SK-N-SH (cell line): ENCODE measurements at regions not wholly inside any gene's neighbourhood (a gene's known extent, or its start where the extent isn't known, plus 50 kb on each side); places are given as distances from the start of the nearest gene placed in this dataset.
"Not testable (repeated sequence)": the region's sequence is repeated elsewhere in the genome, so short reads cannot be mapped to it uniquely, and the experiment has no call there.

Experiments
- CTCF ChIA-PET: fragments of 300-600, 350-600 bp; formaldehyde crosslinking; extraction: SDS; loops from one replicate; lab custom pipeline; 2021; lab: Yijun Ruan, JAX
- POLR2A ChIA-PET: fragments of 350-600 bp; sonication (Branson Sonifier 250); formaldehyde crosslinking; extraction: SDS; loops from one replicate; lab custom pipeline; 2020; ENCODE audit warnings: antibody characterized with exemption, inconsistent platforms; lab: Yijun Ruan, JAX
- DNase-seq: peaks from one replicate; pipeline ENCODE4 v3.0.0; 2012
- H2AFZ ChIP-seq: fragments of 200-600 bp; sonication (generic); 2 replicates; pipeline ENCODE4 v1.8.1; 2016; ENCODE audit warnings: antibody characterized with exemption, mild to moderate bottlenecking, low read depth
- H3F3A ChIP-seq: fragments of 200-600 bp; sonication (generic); replicated peaks from 2 replicates; pipeline ENCODE3; 2016; ENCODE audit warnings: antibody characterized with exemption, mild to moderate bottlenecking; ENCODE audit not compliant: insufficient read depth
- H3K27ac ChIP-seq, 2 experiments: fragments of 200-500 bp in 1 of 2; fragments of 200-600 bp in 1 of 2; sonication (Bioruptor generic) in 1 of 2; sonication (generic), shearing (Covaris generic) in 1 of 2; 2 replicates each; pipeline versions ENCODE4 v1.5.1 to v1.6.1; 2014 to 2016; ENCODE audit warnings: low read depth in 2 of 2, inconsistent platforms in 1 of 2, low read length in 1 of 2, mild to moderate bottlenecking in 1 of 2, mixed read lengths in 1 of 2
- H3K27me3 ChIP-seq: fragments of 200-600 bp; sonication (generic), shearing (Covaris generic); 2 replicates; pipeline ENCODE4 v1.6.1; 2016; ENCODE audit warnings: mixed run types; ENCODE audit not compliant: insufficient read depth
- H3K36me3 ChIP-seq, 2 experiments: fragments of 200-500 bp in 1 of 2; fragments of 200-600 bp in 1 of 2; sonication (Bioruptor generic) in 1 of 2; sonication (generic) in 1 of 2; replicated peaks in 1 of 2; 2 replicates each; pipeline versions ENCODE3 to v1.5.1; 2014 to 2016; ENCODE audit warnings: low read length in 1 of 2, mild to moderate bottlenecking in 1 of 2; ENCODE audit not compliant: insufficient read depth in 2 of 2, control insufficient read depth in 1 of 2
- H3K4me1 ChIP-seq, 2 experiments: fragments of 200-500 bp in 1 of 2; fragments of 200-600 bp in 1 of 2; sonication (Bioruptor generic) in 1 of 2; sonication (generic), shearing (Covaris generic) in 1 of 2; 2 replicates each; pipeline versions ENCODE4 v1.5.1 to v1.6.1; 2014 to 2016; ENCODE audit warnings: low read depth in 1 of 2, low read length in 1 of 2, mixed run types in 1 of 2; ENCODE audit not compliant: insufficient read depth in 2 of 2, control insufficient read depth in 1 of 2
- H3K4me2 ChIP-seq: fragments of 200-600 bp; sonication (generic), shearing (Covaris generic); 2 replicates; pipeline ENCODE4 v1.6.1; 2017; ENCODE audit warnings: mixed run types
- H3K4me3 ChIP-seq, 2 experiments: fragments of 200-500 bp in 1 of 2; fragments of 200-600 bp in 1 of 2; sonication (Bioruptor generic) in 1 of 2; sonication (generic), shearing (Covaris generic) in 1 of 2; 2 replicates each; pipeline versions ENCODE4 v1.5.1 to v1.8.1; 2014 to 2016; ENCODE audit warnings: low read depth in 2 of 2, inconsistent platforms in 1 of 2, low read length in 1 of 2, mild to moderate bottlenecking in 1 of 2, mixed read lengths in 1 of 2, moderate library complexity in 1 of 2
- H3K79me2 ChIP-seq: fragments of 200-600 bp; sonication (generic); 2 replicates; pipeline ENCODE4 v1.8.1; 2017; ENCODE audit warnings: mild to moderate bottlenecking; ENCODE audit not compliant: insufficient read depth
- H3K9ac ChIP-seq: fragments of 200-600 bp; sonication (generic); 2 replicates; pipeline ENCODE4 v1.6.1; 2017; ENCODE audit warnings: mixed run types
- H3K9me2 ChIP-seq: fragments of 200-600 bp; sonication (generic); 2 replicates; pipeline ENCODE4 v1.6.1; 2017; ENCODE audit warnings: mixed run types
- H3K9me3 ChIP-seq: fragments of 200-600 bp; sonication (generic); 2 replicates; pipeline ENCODE4 v1.6.1; 2017; ENCODE audit warnings: mixed run types, mild to moderate bottlenecking, moderate library complexity
- H4K20me1 ChIP-seq: fragments of 200-600 bp; sonication (generic); 2 replicates; pipeline ENCODE4 v1.6.1; 2017; ENCODE audit warnings: mild to moderate bottlenecking, mixed run types; ENCODE audit not compliant: insufficient read depth
- CHD2 ChIP-seq: fragments of 150-350 bp; IDR thresholded peaks from 2 replicates; pipeline ENCODE4 v1.6.1; 2018; ENCODE audit warnings: low read length; ENCODE audit not compliant: partially characterized antibody
- EP300 ChIP-seq, 2 experiments: IDR thresholded peaks; 2 replicates each; pipeline versions ENCODE4 v1.4.0 to v1.6.1; 2012; ENCODE audit warnings: borderline replicate concordance in 1 of 2, low read depth in 1 of 2, low read length in 1 of 2
- EZH2phosphoT487 ChIP-seq: fragments of 200-600 bp; sonication (generic); IDR thresholded peaks from 2 replicates; pipeline ENCODE4 v1.6.1; 2017; ENCODE audit warnings: low read depth, mixed run types, mild to moderate bottlenecking, antibody characterized with exemption, moderate library complexity, borderline replicate concordance
- FOSL2 ChIP-seq: IDR thresholded peaks from 2 replicates; pipeline ENCODE4 v1.4.0; 2012; ENCODE audit warnings: low read depth, mild to moderate bottlenecking, moderate library complexity, borderline replicate concordance
- FOXM1 ChIP-seq: IDR thresholded peaks from 2 replicates; pipeline ENCODE4 v1.4.0; 2012; ENCODE audit warnings: low read depth, mild to moderate bottlenecking
- JUND ChIP-seq: IDR thresholded peaks from 2 replicates; pipeline ENCODE4 v1.4.0; 2012
- NFIC ChIP-seq: IDR thresholded peaks from 2 replicates; pipeline ENCODE4 v1.4.0; 2012; ENCODE audit warnings: borderline replicate concordance
- POLR2AphosphoS5 ChIP-seq: IDR thresholded peaks from 2 replicates; pipeline ENCODE4 v1.6.1; 2012; ENCODE audit warnings: low read depth, low read length
- TCF12 ChIP-seq: IDR thresholded peaks from 2 replicates; pipeline ENCODE4 v1.4.0; 2012
- USF2 ChIP-seq: fragments of 150-350 bp; IDR thresholded peaks from 2 replicates; pipeline ENCODE4 v1.6.1; 2017; ENCODE audit warnings: antibody characterized with exemption, low read length, low read depth, borderline replicate concordance
- WGBS: methylation state at CpG from one replicate; pipeline ENCODE4 v1.1.6; 2017; ENCODE audit warnings: low lambda C conversion rate; 5-methylcytosine and 5-hydroxymethylcytosine counted together
- TF ChIP-seq, protein P1 (sequence below): IDR thresholded peaks from 2 replicates; pipeline ENCODE4 v1.4.0; 2012; ENCODE audit warnings: low read depth
- TF ChIP-seq, protein P2 (sequence below): IDR thresholded peaks from 2 replicates; pipeline ENCODE4; 2012

GRCh38 chr16:64667334-64667877, 454.5 kb downstream of the CDH11 start:
- Histone ChIP-seq H3K4me2 (no peak overlapping the region), H3K9me3 (no peaks in the 10 kb centered on the region; the same call in 1 of the 2 replicates), H3K36me3 (no peaks in the 10 kb centered on the region), H3K27ac (no peak overlapping the region), H3K4me1 (no peaks in the 10 kb centered on the region), H3K79me2 (no peaks in the 10 kb centered on the region), H3F3A (no peaks in the 10 kb centered on the region), H3K27me3 (no peaks in the 10 kb centered on the region), H2AFZ (no peak overlapping the region), H3K9me2 (no peaks in the 10 kb centered on the region), H3K4me3 (no peak overlapping the region), H4K20me1 (no peaks in the 10 kb centered on the region), H3K9ac (no peak overlapping the region)
- DNase-seq: no peak
- 92% methylated on average over 3 of the region's 3 CpGs for WGBS
- POLR2A ChIA-PET: no interaction called here
- CTCF ChIA-PET: interaction anchor here (0.6 kb wide), 1 partner anchor 453 kb away, joined by 3 read pairs; no protein-coding TSS in a partner anchor
- TF ChIP-seq EZH2phosphoT487 (no peak), FOXM1 (no peak), FOSL2 (no peak), POLR2AphosphoS5 (no peak), NFIC (no peak)

- H3K36me3 ChIP-seq, H2AFZ ChIP-seq, H3K9ac ChIP-seq, H3K4me1 ChIP-seq, H3F3A ChIP-seq, DNase-seq, H3K4me2 ChIP-seq, H3K4me3 ChIP-seq, H3K9me3 ChIP-seq, POLR2A ChIA-PET, H3K9me2 ChIP-seq, H3K27me3 ChIP-seq, H4K20me1 ChIP-seq, H3K27ac ChIP-seq, CTCF ChIA-PET, H3K79me2 ChIP-seq: not testable (repeated sequence)
These were observed 459.6 kb downstream of the CDH11 start for GRCh38 chr16:64662312-64662711.

DNA sequence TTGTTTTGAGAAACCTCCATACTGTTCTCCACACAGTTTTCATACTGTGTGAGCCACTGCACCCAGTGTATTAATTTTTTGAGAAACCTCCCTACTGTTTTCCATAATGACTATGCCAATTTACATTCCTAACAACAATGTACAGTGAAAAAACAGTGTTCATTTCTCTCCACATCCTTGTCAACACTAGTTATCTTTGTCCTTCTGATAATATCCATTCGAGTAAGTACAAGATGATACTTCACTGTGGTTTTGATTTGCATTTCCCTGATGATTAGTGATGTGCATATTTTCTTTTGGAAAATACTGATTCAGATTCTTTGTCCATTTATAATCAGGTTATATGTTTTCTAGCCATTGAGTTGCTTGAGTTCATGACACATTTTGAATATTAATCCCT, 462.0 kb downstream of the CDH11 start:
- Histone ChIP-seq H3K9ac (no peak overlapping the region), H2AFZ (no peak overlapping the region), H3K9me2 (no peaks in the 10 kb centered on the region), H3F3A (peaks cover 22% of the 10 kb centered on the region), H3K4me2 (no peak overlapping the region), H3K4me1 (peaks cover 0 to 12% of the 10 kb centered on the region in 2 experiments; a peak in 2 of 4 replicates), H3K27me3 (no peaks in the 10 kb centered on the region), H3K4me3 (no peak overlapping the region), H4K20me1 (no peaks in the 10 kb centered on the region), H3K9me3 (peaks cover 6% of the 10 kb centered on the region; the same call in 1 of the 2 replicates), H3K79me2 (no peaks in the 10 kb centered on the region), H3K27ac (peak overlapping the region; percentile 0 to 8; a peak in 2 of 4 replicates), H3K36me3 (no peaks in the 10 kb centered on the region)
- ChIA-PET CTCF (no interaction called here), POLR2A (no interaction called here)
- 11% methylated on average over 1 of the region's 1 CpG for WGBS
- TF ChIP-seq EP300 (IDR thresholded peaks at IDR 0.05; ENCODE audit: borderline replicate concordance in 1 of 2, low read depth in 1 of 2, low read length in 1 of 2) (peak in 1 of 2 experiments; percentile 68; a peak in 3 of 4 replicates), JUND (peak; percentile 64; the same call in 1 of the 2 replicates), USF2 (no peak), TCF12 (peak; percentile 93), NFIC (peak; percentile 55; the same call in 1 of the 2 replicates), FOXM1 (no peak), POLR2AphosphoS5 (peak; percentile 45; the same call in 1 of the 2 replicates), FOSL2 (peak; percentile 21; the same call in 1 of the 2 replicates), CHD2 (no peak)
- TF ChIP-seq, protein P1, sequence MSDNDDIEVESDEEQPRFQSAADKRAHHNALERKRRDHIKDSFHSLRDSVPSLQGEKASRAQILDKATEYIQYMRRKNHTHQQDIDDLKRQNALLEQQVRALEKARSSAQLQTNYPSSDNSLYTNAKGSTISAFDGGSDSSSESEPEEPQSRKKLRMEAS: no peak
- TF ChIP-seq, protein P2, sequence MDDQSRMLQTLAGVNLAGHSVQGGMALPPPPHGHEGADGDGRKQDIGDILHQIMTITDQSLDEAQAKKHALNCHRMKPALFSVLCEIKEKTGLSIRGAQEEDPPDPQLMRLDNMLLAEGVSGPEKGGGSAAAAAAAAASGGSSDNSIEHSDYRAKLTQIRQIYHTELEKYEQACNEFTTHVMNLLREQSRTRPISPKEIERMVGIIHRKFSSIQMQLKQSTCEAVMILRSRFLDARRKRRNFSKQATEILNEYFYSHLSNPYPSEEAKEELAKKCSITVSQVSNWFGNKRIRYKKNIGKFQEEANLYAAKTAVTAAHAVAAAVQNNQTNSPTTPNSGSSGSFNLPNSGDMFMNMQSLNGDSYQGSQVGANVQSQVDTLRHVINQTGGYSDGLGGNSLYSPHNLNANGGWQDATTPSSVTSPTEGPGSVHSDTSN: peak; percentile 90
- DNase-seq: no peak
